DMS79 treated with DMSO at 0.1 percent for 48 hours (cell line): ENCODE measurements at regions not wholly inside any gene's neighbourhood (a gene's known extent, or its start where the extent isn't known, plus 50 kb on each side); places are given as distances from the start of the nearest gene placed in this dataset.
"Not testable (repeated sequence)": the region's sequence is repeated elsewhere in the genome, so short reads cannot be mapped to it uniquely, and the experiment has no call there.

Experiments used
- DNase-seq: peaks from one replicate; lab custom pipeline; 2025; lab: John Stamatoyannopoulos, UW

DNA sequence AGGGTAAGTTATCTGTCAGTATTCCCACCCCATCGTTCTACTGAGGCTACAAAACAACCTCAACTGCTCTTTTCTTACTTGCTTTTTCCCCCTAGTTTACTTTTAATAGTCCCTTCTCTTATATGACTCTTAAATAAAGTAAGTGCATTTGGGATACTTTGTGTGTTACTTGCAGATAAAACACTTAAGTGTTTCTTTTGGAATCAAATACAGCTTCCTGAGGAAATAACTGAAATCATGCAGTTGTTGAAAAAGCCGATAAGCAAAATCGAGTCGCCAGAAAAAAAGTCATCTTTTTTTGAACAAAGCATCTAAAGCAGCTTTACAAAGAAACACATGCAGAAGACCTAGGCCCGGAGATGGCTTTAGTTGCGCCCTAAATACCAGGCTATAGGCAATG lies 53.5 kb upstream of the EPB41L4A start:
- no peak for DNase-seq

DNA sequence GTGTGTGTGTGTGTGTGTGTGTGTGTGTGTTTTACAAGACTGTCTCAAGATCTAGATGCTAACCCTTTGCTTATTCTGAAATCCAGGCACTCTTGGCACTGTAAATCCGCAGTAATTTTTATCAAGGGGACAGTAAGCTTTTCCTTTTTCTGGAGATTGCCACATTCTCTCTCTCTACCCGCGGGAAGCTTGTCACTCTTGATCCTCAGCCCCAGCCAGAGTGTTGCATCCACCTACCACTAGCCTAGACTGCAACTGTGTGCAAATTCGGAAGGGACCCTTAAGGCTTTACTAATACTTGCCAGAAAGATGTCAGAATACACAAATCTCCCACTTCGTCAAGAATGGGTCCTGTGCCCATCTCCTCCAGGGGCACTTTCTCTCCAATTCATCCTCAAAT lies 54.9 kb upstream of the EPB41L4A start:
- no peak for DNase-seq

DNA sequence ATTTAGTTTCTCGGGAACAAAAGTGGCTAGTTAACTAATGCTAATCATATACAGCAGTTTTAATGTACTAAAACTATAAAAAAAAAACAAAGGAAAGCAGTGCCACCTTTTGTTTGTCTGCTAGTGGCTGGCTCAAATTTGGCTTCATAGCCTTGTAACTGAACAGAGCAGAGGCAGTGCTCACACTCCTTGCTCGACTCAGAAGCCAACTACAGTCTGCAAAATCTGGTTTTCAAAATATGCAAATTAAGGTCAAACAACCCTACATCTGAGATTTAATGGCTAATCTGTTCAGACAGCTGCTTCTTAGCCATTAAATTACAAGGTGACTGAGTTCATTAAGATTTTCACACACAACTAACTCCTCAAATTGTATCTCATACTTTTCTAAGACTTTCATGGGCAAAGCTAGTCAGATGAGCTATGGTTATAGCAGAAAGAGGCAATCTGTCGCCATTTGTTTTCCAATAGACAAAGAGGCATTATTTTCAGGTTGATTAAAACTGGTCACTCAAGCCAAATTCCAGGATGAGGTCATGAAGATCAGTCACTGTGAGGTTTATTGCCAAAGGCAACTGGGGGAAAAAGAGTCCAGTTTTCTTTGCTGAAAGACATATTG lies 56.8 kb upstream of the EPB41L4A start:
- no peak for DNase-seq

DNA sequence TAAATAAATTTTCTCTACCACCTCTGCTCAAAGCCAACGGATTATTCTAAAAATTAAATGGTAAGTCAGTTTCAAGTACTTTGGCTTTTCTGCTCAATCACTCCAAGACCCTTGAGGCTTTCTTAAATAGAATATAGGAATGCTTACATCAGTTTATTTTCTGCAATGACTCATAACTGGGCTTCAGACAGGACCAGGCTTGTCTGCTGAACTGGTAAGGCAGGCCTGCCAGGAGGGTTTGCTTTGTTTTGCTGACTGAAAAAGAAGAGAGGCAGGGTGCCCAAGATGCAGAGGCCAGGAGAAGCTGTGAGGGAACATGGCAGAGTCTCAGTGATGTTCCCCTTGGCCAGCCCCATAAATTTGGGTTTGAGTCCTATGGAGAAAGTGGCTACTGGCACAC lies 60.3 kb upstream of the EPB41L4A start:
- DNase-seq: peak; percentile 89

DNA sequence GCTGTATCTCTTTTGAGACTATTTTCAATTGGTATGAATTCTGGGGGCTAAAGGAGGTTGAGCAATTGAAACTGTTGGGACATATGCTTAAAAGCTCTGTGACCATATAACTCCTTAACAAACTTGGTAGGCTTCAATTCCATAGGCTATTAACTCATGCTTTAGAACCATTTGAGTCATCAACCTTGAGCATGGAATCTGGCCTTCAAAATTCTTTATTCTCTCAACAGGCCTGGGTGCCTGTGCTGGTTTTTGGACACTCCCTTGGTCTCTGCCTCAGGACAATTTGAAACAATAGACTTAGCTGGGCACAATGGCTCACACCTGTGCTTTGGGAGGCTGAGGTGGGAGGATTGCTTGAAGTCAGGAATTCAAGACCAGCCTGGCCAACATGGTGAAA lies 61.4 kb upstream of the EPB41L4A start:
- DNase-seq: no peak

DNA sequence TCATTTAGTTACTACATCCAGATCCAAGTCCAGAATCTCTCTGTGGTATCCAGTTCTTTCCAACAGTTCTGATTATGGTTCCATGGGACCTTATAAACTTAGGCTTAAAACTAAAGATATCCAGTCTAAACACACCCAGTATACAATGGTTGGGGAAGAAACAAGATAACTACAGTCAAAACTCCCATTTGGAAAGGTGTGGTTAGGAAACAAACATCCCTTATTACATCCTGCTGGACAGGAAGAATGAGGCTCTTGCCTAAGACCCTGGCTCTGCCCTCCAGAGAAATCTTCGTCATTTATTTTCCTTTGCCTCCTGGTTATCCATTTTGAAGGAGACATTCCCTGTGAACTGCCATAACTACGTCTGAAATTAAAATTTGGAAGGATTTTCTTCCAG lies 64.6 kb upstream of the EPB41L4A start:
- DNase-seq: no peak

DNA sequence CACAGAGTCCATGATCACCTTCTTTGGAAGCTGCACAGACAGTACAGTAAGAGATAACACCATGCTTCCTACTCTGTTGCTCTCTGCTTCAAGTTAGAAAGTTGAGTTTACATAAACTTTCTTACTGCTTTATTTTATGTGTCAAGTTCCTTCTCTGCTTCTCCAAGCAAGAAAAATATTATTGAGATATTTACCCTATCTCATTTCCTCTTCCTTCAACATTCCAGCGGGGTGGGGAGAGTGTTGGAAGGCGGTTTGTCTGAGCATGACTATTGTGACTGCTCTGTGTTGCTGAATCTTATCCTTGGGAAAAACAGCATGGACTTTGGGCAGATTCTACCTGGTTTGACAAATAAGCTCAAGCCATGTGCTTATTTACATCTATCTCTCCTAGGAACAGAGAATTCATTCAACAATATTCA lies 66.9 kb upstream of the EPB41L4A start:
- DNase-seq: no peak

DNA sequence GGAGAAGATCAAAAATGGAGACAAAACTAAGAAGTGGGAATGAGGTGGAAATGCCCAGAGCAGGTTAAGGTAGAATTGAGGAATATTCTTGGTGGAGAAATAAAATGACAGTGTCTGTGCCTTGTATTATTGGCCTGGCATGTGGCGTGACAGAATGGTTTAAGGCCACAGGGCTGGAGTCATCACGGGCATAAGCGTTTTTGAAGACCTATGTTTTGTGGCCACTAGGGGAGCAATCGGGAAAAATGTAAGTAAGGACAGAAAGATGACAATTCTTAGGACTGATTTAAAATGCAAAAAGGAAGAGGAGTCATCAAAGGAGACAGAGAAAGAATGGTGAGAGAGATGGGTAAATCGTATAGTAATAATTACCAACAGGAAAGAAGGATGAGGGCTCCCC lies 72.2 kb upstream of the EPB41L4A start:
- DNase-seq: no peak

DNA sequence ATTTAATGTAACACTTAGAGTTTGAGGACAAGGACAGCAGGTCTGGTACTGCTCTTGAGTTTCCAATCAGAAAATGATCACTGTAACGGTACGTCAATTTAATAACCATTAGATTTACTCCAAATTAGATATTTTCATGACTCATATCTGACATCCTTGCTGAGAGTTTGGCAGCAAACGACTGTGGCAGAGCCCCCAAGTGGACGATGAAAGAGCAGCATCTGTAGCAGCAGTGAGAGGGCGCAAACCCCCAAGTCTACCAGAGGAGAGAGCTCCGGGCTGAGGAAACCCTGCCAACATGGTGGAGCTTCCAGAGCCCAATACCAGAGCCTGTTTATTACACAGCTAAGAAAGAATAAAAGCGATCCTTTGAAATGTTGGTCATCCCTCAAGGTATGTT lies 73.2 kb upstream of the EPB41L4A start:
- no peak for DNase-seq

DNA sequence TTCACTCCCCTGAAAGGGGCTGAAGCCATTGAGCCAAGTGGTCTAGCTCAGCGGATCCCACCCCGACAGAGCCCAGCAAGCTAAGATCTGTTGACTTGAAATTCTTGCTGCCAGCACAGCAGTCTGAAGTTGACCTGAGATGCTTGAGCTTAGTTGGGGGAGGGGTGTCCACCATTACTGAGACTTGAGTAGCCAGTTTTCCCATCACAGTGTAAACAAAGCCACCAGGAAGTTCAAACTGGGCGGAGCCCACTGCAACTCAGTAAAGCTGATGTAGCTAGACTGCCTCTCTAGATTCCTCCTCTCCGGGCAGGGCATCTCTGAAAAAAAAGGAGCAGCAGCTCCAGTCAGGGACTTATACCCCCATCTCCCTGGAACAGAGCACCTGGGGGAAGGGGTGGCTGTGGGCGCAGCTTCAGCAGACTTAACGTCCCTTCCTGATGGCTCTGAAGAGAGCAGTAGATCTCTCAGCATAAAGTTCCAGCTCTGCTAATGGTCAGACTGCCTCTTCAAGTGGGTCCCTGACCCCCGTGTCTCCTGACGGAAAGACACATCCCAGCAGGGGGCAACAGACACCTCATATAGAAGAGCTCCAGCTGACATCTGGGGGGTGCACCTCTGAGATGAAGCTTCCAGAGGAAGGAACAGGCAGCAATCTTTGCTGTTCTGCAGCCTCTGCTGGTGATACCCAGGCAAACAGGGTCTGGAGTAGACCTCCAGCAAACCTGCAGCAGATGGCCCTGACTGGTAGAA lies 84.8 kb upstream of the EPB41L4A start:
- not testable (repeated sequence) for DNase-seq

DNA sequence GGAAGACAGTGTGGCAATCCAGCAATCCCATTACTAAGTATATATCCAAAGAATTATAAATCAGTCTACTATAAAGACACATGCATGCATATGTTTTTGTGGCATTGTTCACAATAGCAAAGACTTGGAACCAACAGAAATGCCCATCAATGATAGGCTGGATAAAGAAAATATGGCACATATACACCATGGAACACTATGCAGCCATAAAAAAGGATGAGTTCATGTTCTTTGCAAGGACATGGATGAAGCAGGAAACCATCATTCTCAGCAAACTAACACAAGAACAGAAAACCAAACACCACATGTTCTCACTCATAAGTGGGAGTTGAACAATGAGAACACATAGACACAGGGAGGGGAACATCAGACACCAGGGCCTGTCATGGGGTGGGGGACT lies 90.0 kb upstream of the EPB41L4A start:
- not testable (repeated sequence) for DNase-seq

DNA sequence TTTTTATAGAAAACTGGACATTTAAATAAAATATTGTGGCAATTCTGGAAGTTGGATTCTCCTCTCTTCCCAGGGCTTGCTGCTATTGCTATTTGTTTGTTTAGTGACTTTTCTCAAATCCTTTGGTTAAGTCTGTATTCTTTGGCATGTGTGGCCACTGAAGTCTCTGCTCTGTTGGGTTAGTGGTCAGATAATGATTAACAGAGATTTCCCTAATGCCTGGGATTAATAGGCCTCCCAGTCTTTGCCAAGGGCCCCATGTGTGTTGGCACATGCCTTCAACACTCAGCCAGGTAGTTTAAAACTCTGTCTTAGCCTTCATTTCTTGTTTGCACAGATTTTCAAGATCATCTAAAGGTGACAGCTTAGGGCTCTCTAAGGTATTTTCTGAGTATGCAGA lies 92.8 kb upstream of the EPB41L4A start:
- DNase-seq: no peak

DNA sequence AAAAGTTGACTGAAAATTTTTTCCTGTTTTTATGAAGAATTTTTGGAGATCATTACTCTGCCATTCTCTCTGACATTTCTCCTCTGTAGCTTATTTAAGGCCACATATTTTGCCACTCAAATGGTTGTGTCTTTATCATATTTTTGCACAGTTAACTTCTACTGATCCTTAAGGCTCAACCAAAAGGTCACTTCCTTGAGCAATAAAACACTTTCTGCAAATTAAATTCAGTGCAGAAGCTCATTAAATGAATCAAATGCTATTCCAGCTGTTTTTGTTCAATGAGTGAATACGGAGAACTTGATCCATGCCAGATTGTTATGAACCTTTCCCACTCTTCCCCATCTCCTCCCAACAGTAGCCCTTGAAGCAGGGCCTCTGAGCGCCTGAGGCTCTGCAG lies 93.8 kb upstream of the EPB41L4A start:
- no peak for DNase-seq

DNA sequence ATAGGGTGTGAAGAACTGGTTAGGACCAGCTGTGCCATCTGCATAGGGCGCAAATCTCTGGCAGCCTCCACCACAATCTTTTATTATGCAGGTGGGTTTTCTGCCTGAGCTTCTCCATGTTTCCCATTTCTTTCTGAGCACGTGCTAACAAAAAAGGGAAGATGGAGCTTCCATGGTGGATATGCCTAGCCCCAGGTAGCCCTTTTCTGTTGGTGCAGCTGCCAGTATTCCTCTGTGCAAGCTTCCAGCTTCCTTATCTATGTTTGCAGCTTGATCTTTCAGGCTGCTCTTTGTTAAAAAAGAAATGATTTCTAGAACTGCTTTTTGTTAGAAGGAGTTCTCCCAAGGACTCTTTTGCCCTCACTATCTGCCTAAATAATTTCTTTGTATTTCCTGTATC lies 95.0 kb upstream of the EPB41L4A start:
- no peak for DNase-seq

DNA sequence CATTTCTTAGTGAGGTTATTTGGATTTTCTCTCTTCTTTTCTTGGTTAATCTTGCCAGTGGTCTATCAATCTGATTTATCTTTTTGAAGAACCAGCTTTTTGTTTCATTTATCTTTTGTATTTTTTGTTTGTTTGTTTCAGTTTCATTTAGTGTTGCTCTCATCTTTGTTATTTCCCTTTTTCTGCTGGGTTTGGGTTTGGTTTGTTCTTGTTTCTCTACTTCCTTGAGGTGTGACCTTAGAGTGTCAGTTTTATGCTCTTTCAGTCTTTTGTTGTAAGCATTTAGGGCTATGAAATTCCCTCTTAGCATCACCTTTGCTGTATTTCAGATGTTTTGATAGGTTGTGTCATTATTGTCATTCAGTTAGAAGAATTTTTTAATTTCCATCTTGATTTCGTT lies 101.4 kb upstream of the EPB41L4A start:
- DNase-seq: not testable (repeated sequence)

DNA sequence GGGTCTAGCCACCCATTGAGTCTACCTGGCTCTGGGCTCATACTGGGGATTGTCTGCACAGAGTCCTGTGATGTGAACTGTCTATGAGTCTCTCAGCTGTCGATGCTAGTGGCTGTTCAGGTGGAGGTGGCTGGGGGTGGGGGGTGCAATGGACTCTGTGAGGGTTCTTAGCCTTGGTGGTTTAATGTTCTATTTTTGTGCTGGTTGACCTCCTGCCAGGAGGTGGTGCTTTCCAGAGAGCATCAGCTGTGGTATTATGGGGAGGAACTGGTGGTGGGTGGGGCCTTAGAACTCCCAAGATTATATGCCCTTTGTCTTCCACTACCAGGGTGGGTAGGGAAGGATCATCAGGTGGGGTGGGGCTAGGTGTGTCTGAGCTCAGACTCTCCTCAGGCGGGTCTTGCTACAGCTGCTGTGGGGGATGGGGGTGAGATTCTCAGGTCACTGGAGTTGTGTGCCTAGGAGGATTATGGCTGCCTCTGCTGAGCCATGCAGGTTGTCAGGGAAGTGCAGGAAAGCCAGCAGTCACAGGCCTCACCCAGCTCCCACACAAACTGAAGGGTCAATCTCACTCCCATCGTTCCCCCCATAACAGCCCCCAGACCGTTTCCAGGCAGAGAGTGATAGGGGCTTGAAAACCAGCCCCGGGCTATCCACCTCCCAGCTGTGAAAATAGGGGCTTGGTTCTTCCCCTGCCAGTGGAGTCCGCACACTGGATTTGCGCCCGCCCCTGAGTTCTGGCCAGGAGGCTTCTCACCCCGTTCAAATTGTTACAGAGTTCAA lies 104.0 kb upstream of the EPB41L4A start:
- not testable (repeated sequence) for DNase-seq

DNA sequence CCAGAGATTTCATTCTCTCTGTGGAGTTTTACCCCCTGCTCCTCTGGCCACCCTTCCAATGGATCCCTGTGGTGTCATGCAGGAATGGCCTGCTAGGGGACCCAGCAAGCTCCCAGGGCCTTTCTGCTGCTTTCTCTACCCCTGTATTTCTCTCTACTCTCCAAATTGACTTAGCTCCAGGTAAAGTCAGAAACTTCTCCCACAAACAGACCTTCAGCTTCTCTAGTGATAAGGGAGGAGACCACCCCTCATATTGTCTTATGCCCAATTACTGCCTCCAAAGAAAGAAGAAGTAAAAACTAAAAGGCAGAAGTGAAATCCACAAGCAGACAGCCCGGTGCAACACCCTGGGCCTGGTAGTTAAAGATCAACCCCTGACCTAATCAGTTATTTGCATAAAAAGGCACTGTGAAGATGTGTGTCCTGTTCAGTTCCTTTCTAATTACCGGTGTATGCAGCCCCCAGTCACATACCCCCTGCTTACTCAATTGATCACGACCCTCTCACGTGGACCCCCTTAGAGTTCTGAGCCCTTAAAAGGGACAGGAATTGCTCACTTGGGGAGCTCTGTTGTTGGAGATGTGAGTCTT lies 104.7 kb upstream of the EPB41L4A start:
- DNase-seq: not testable (repeated sequence)

DNA sequence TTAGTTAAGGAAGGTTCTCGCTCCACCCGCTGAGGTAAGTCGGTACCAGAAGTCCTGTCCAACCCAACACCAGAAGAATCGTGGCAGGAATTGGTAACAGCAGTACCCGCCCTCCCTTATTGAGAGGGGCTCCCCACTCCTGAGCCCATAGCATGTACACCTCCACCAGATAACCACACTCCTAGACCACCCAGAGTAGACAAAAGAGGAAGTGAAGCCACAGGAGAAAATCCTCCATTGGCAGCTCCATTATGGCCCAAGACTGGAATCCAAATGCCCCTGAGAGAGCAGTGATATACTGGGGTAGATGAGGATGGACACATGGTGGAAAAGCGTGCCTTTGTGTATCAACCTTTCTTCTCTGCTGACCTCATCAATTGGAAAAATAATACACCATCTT lies 106.1 kb upstream of the EPB41L4A start:
- DNase-seq: no peak

DNA sequence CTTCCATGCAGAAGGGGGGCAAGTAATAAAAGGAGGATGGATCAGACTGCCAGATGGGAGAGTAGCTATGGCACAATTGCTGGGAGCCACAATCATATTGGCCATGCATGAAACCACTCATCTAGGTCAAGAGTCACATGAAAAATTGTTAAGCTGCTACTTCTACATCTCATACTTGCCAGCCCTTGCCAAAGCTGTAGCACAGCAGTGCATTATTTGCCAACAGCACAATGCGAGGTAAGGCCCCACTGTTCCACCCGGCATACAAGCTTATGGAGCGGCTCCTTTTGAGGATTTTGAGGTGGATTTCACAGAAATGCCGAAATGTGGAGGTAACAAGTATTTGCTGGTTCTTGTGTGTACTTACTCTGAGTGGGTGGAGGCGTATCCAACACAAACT lies 109.9 kb upstream of the EPB41L4A start:
- DNase-seq: peak; percentile 5

DNA sequence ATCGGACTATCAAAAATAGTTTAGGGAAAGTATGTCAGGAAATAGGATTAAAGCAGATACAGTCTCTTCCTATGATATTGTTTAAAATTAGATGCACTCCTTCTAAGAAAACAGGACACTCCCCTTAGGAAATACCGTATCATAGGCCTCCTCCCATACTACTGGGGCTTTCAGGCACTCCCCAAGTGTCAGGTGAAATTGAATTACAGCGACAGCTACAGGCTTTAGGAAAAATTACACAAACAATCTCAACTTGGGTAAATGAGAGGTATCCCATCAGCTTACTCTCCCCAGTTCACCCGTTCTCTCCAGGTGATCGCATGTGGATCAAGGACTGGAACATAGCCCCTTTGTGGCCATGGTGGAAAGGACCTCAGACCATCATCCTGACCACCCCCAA lies 110.4 kb upstream of the EPB41L4A start:
- DNase-seq: no peak

DNA sequence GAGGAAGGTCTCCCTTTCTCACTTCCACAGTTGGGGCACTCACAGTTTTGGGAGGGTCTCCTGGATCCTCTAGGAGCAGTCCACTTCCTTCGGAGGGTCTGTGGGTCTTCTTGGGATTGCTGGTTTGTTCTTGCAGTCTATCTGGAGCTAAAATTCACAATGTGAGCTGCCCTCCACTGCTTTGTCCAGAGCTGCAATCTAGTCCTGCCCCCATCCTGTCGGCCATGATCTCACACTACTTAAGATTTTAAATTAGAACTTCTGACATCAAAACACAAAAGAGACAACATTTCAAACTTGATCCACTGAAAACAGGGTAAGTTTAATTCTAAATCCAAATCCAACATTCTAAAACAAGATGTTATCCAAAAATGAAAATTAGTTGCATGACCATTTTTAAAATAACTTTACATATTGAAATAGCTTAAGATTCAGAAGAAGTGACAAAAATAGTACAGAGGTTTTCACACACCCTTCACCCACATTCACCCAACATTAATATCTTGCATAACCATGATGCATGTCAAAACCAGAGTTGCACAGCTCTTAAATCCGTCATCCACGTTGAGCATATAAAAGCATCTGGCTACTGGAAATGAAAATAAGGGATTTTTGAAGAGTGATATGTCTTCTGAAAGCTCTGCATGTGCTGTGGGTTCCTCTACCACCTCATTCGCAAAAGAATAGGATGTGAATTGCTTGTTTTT lies 113.7 kb upstream of the EPB41L4A start:
- no peak for DNase-seq

DNA sequence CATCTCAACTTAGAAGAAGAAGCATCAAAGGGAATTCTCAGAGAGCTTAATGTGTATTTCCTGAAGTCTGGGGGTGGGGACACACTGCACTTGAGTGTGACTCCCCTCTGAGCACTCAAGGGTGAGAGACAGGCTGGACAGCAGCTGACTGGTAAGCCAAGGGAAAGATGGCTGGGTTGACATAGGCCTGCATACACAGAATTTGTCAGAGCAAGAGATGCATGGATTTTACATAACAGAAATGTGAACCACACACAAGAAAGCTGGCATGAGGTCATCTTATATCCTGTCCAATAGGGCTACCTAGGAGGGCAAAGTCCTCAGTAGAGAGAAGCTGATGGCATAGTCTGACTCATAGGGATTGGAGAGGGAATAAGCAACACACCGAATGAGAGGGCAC lies 114.3 kb upstream of the EPB41L4A start:
- DNase-seq: no peak
